ENCODE measurements at regions not wholly inside any gene's neighbourhood (a gene's known extent, or its start where the extent isn't known, plus 50 kb on each side); places are given as distances from the start of the nearest gene placed in this dataset.

- H3K27ac ChIP-seq, result no peak overlapping the region
- H3K9me2 ChIP-seq (replicated peaks; ENCODE audit: insufficient read depth), result no peaks in the 10 kb centered on the region
- no peak overlapping the region for H3K4me2 ChIP-seq
- DNase-seq (ENCODE audit: low spot score), result no peak
- no peak overlapping the region for H2AFZ ChIP-seq
- TF ChIP-seq EZH2phosphoT487 (IDR thresholded peaks at IDR 0.05; ENCODE audit: low read depth, severe bottlenecking, unreplicated experiment), result no peak
- TF ChIP-seq, protein P1, sequence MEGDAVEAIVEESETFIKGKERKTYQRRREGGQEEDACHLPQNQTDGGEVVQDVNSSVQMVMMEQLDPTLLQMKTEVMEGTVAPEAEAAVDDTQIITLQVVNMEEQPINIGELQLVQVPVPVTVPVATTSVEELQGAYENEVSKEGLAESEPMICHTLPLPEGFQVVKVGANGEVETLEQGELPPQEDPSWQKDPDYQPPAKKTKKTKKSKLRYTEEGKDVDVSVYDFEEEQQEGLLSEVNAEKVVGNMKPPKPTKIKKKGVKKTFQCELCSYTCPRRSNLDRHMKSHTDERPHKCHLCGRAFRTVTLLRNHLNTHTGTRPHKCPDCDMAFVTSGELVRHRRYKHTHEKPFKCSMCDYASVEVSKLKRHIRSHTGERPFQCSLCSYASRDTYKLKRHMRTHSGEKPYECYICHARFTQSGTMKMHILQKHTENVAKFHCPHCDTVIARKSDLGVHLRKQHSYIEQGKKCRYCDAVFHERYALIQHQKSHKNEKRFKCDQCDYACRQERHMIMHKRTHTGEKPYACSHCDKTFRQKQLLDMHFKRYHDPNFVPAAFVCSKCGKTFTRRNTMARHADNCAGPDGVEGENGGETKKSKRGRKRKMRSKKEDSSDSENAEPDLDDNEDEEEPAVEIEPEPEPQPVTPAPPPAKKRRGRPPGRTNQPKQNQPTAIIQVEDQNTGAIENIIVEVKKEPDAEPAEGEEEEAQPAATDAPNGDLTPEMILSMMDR (IDR thresholded peaks at IDR 0.05; ENCODE audit: poor library complexity), result no peak
- TF ChIP-seq EZH2 (IDR thresholded peaks at IDR 0.05; ENCODE audit: borderline replicate concordance), result no peak
- no peaks in the 10 kb centered on the region for H4K20me1 ChIP-seq (ENCODE audit: insufficient read depth, poor library complexity, severe bottlenecking)
- H3K79me2 ChIP-seq, result no peaks in the 10 kb centered on the region
- no peaks in the 10 kb centered on the region for H3K4me1 ChIP-seq (ENCODE audit: insufficient read depth)
- no peak overlapping the region for H3K4me3 ChIP-seq
- peaks cover 5% of the 10 kb centered on the region for H3K9me3 ChIP-seq (ENCODE audit: low read depth)
- 72% methylated on average over 3 of the region's 3 CpGs for WGBS (ENCODE audit: low lambda C conversion rate, missing lambda C conversion rate)
- H3K27me3 ChIP-seq, result peaks cover 3% of the 10 kb centered on the region
- no peaks in the 10 kb centered on the region for H3K36me3 ChIP-seq (replicated peaks; ENCODE audit: insufficient read depth, low read depth)
These were observed 242.5 kb downstream of the CYP26B1 start for GRCh38 chr2:71905205-71905604.

DNA sequence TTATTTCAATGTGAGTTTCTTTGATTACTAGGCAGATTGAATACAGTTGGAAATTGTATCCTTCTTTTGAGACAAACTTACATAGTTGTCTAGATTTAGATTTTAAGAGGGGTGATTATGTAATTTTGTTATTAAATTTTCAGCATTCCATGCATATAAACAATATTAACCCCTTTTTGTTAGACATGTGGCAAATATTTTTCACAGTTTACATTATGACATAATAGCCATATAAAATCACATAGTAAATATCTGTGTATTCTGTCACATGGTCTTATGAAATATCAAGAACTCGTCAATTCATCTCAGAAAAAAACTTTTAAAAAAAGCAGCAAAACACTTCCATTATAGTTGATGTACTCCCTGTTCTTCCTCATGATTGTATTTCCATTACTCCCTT, 243.8 kb downstream of the CYP26B1 start:
- 52% methylated on average over 1 of the region's 1 CpG for whole genome bisulfite sequencing (ENCODE audit: low lambda C conversion rate, missing lambda C conversion rate)
- no peak overlapping the region for H3K27ac ChIP-seq
- H3K9me2 ChIP-seq (replicated peaks; ENCODE audit: insufficient read depth), result no peaks in the 10 kb centered on the region
- peaks cover 3% of the 10 kb centered on the region for H3K27me3 ChIP-seq
- no peaks in the 10 kb centered on the region for H3K36me3 ChIP-seq (replicated peaks; ENCODE audit: insufficient read depth, low read depth)
- no peak overlapping the region for H2AFZ ChIP-seq
- no peak overlapping the region for H3K4me2 ChIP-seq
- H3K4me3 ChIP-seq, result no peak overlapping the region
- H3K9me3 ChIP-seq (ENCODE audit: low read depth), result no peaks in the 10 kb centered on the region
- H4K20me1 ChIP-seq (ENCODE audit: insufficient read depth, poor library complexity, severe bottlenecking), result no peaks in the 10 kb centered on the region
- DNase-seq (ENCODE audit: low spot score), result no peak
- no peaks in the 10 kb centered on the region for H3K4me1 ChIP-seq (ENCODE audit: insufficient read depth)
- no peaks in the 10 kb centered on the region for H3K79me2 ChIP-seq
- TF ChIP-seq EZH2 (IDR thresholded peaks at IDR 0.05; ENCODE audit: borderline replicate concordance) (no peak), EZH2phosphoT487 (IDR thresholded peaks at IDR 0.05; ENCODE audit: low read depth, severe bottlenecking, unreplicated experiment) (no peak)
- TF ChIP-seq, protein P1 (IDR thresholded peaks at IDR 0.05; ENCODE audit: poor library complexity), result no peak

DNA sequence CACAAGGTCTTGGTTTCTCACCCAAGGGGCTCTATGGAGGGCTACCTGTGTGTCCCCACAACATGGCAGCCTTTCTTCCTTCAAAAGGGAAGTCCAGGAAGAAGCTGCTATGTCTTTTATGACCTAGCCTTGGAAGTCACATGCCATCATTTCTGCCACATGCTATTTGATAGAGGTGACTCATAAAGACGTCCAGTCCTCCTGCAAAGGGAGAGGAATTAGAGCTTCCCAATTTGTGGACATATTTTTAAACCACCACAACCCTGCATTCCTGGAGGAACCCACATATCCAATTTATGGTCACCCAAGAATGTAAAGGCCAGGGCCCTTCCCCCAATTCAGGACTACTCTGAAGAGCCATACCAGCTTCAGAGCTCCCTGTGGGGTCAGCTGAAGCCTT, 246.2 kb downstream of the CYP26B1 start:
- Histone ChIP-seq H4K20me1 (ENCODE audit: insufficient read depth, poor library complexity, severe bottlenecking) (no peaks in the 10 kb centered on the region), H2AFZ (no peak overlapping the region), H3K9me3 (ENCODE audit: low read depth) (no peaks in the 10 kb centered on the region), H3K4me2 (no peak overlapping the region), H3K27ac (no peak overlapping the region), H3K9me2 (replicated peaks; ENCODE audit: insufficient read depth) (no peaks in the 10 kb centered on the region), H3K27me3 (peaks cover 3% of the 10 kb centered on the region), H3K4me3 (no peak overlapping the region), H3K36me3 (replicated peaks; ENCODE audit: insufficient read depth, low read depth) (no peaks in the 10 kb centered on the region), H3K79me2 (no peaks in the 10 kb centered on the region), H3K4me1 (ENCODE audit: insufficient read depth) (no peaks in the 10 kb centered on the region)
- no peak for DNase-seq (ENCODE audit: low spot score)
- TF ChIP-seq EZH2 (IDR thresholded peaks at IDR 0.05; ENCODE audit: borderline replicate concordance) (no peak), EZH2phosphoT487 (IDR thresholded peaks at IDR 0.05; ENCODE audit: low read depth, severe bottlenecking, unreplicated experiment) (no peak)
- TF ChIP-seq, protein P1 (IDR thresholded peaks at IDR 0.05; ENCODE audit: poor library complexity), result no peak
- WGBS (ENCODE audit: low lambda C conversion rate, missing lambda C conversion rate), result 80% methylated on average over 1 of the region's 1 CpG

Data from hepatocyte (in vitro differentiated cells).